Hepatocyte (in vitro differentiated cells): ENCODE measurements at regions not wholly inside any gene's neighbourhood (a gene's known extent, or its start where the extent isn't known, plus 50 kb on each side); places are given as distances from the start of the nearest gene placed in this dataset.

Experiments
- EZH2 ChIP-seq: fragments of 200-600 bp; sonication (generic); IDR thresholded peaks from 2 replicates; pipeline ENCODE4 v1.6.1; 2016; ENCODE audit warnings: antibody characterized with exemption, mild to moderate bottlenecking, borderline replicate concordance
- TF ChIP-seq, protein P1 (sequence below): fragments of 200-600 bp; sonication (generic); IDR thresholded peaks from 2 replicates; pipeline ENCODE4 v1.5.1; 2016; ENCODE audit warnings: antibody characterized with exemption, mild to moderate bottlenecking; ENCODE audit not compliant: poor library complexity

DNA sequence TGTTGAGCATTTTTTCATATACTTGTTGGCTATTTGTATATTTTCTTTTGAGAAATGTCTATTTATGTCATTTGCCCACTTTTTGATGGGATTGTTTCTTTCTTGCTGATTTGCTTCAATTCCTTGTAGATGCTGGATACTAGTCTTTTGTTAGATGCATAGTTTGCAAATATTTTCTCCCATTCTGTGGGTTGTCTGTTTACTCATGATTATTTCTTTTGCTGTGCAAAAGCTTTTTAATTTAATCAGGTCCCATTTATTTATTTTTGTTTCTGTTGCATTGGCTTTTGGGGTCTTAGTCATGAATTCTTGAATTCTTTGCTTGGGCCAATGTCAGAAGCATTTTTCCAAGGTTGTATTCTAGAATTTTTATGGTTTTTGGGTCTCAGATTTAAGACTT, 251.7 kb downstream of the WNT5A start:
- TF ChIP-seq, protein P1, sequence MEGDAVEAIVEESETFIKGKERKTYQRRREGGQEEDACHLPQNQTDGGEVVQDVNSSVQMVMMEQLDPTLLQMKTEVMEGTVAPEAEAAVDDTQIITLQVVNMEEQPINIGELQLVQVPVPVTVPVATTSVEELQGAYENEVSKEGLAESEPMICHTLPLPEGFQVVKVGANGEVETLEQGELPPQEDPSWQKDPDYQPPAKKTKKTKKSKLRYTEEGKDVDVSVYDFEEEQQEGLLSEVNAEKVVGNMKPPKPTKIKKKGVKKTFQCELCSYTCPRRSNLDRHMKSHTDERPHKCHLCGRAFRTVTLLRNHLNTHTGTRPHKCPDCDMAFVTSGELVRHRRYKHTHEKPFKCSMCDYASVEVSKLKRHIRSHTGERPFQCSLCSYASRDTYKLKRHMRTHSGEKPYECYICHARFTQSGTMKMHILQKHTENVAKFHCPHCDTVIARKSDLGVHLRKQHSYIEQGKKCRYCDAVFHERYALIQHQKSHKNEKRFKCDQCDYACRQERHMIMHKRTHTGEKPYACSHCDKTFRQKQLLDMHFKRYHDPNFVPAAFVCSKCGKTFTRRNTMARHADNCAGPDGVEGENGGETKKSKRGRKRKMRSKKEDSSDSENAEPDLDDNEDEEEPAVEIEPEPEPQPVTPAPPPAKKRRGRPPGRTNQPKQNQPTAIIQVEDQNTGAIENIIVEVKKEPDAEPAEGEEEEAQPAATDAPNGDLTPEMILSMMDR = no peak
- TF ChIP-seq EZH2 = no peak
